LoVo (cell line): ENCODE measurements at regions not wholly inside any gene's neighbourhood (a gene's known extent, or its start where the extent isn't known, plus 50 kb on each side); places are given as distances from the start of the nearest gene placed in this dataset.
"Not testable (repeated sequence)": the region's sequence is repeated elsewhere in the genome, so short reads cannot be mapped to it uniquely, and the experiment has no call there.

Experiments
- DNase-seq: peaks from one replicate; pipeline ENCODE4 v3.0.0-alpha.2; 2016; ENCODE audit warnings: low spot score

DNA sequence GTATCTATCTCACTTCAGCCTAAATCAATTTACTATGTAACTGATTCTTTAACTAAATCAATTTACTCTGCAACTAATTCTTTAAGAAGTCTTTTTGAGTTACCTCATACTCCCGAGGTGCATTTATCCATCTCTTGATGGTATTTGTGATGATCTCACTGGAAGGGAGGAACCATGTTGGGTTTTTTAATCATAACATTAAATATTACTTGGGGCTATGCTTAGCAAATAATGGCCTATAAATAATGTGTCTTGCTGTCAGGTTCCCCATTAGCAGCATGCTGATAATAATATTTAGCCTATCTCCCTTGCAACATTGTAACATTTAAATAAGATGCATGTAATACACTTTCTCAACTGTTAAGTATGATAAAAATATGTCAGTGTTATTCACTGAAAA is 411.3 kb downstream of the SLITRK1 start:
- DNase-seq: no peak

DNA sequence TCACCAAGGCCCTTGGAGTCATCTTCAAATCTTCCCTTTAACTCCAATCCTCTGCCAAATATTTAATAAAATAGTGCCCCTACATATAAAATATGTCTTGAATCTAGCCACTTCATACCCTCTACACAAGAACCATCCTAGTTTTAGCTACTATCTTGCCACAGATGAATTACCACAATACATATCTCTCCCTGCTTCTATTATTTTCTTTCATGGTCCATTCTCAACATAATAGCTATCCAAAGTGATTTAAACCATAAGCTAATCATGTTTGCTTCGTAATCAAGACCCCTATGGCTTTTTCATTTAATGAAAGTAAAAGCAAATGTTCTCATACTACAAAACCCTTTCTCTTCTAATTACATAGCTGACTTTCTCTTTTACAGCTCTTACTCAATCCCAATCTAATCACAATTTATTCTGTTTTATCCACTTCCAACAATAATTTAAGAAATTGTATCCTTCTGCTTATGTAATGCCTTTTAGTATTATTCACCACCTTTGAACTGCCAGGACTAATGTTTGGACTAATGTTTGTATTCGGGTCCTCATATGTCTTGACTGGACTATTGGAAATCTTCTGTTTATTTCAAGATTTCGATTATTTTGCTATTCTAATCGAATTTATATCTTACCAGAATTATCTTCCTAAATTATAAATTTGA is 412.0 kb downstream of the SLITRK1 start:
- no peak for DNase-seq

DNA sequence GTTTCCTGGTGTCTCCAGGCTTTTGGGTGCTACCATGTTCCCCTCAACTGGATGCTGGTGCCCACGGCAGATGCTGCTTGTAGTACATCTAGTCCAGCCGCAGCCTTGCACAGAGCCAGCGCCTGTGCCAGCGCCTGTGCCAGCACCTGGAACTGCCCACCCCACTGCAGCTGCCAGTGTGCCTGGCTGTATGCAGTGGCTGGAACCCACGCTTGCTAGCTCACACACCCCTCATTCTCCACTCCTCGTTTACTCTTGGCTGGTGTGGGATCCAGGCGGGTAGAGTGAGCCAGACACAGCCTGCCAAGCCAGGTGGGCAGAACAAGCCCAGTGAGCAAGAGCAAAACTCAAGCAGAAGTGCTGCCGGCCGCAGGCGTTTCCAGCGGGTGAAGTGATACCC is 428.6 kb downstream of the SLITRK1 start:
- no peak for DNase-seq

DNA sequence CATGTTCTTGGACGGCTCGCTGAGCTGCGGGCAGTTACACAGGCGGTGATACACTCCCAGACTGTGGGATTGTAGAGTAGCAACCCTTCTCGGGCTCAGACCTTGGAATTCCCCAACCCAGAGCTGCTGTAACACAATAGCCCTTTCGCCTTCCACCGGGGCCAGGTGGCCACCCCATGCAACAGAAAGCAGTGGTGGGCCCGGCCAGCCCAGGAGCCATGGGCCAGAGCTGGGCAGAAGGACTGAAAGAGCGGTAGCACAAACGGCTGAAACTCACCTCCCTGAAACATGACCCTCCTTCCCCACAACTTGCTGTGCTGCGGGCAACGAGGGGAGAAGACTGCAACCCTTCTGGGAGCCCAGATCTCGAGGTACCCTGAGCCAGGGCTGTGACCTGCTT is 429.0 kb downstream of the SLITRK1 start:
- DNase-seq: no peak

DNA sequence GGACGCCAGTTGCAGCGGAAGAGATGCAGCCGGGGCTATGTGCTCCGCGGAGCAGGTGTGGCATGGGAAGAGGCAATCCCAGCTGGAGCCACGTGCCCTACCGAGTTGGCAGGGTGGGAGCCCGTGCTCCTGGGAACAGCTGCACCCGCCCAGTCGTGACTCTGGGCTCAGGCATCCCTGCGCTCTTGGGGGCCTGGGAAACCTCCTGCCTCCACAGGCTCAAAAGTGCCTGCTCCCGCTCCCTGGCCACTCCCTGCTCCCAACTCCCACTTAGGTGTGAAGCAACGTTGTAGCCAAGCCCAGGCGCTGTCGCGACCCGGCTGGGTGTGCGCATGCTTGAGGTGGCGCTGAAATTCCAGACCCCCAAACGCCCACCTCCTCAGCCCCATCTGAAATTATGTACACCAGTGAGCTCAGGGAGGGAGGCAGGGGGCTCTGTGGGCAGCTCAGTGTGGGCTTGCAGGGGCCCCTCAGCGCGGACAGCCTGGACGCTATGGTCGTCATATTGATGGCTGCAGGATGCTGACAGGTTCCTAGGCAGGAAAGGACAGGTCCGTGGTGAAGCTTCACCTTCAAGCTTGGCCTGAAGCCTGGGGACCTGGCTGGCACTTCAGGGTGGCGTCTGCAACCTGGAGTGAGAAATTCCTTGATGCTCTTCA is 429.9 kb downstream of the SLITRK1 start:
- no peak for DNase-seq

DNA sequence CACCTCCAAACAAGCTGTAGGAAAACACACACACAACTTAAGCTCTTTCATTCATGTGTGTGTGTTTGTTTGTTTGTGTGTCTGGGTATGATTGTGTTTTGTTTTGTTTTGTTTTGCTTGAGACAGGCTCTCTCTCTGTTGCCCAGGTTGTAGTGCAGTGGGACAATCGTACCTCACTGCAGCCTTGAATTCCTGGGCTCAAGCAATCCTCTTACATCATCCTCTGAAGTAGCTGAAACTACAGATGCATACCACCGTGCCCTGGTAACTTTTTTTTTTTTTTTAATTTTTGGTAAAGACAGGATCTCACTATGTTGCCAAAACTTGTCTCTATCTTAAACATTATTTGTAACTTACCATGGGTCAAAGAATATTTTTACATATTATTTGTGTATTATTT is 431.7 kb downstream of the SLITRK1 start:
- no peak for DNase-seq

DNA sequence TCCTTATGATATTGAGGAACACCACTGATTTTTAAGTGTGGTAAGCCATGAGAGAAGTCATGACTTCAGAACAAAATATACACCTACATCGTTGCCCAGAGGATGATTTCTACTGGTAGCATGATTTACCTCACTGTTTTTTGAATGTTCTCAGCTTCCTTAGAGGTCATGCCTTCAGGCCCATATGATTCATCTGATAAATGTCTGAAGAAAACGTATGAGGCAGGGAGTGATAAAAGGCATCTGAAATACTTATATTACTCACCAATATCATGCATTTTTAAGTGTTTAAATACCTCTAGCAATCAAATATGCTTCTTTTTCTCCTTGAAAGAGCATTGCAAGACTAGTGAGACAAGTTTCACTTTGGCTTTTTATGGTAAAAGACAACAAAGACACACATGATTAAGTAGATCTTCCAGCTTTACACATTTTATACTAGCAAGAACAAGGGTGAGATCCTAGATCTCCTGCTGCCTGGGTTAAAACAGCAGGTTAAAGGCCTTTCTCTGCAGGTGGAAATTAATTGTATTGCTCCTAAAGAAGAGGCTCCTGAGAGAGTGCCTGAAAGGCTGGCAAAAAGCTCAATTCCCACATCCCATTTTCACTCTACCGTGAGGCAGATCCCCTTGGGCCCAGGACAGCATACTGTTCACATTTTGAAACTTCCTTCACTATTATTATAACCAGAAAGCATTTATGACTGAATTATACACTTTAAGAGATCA is 432.4 kb downstream of the SLITRK1 start:
- DNase-seq: no peak

DNA sequence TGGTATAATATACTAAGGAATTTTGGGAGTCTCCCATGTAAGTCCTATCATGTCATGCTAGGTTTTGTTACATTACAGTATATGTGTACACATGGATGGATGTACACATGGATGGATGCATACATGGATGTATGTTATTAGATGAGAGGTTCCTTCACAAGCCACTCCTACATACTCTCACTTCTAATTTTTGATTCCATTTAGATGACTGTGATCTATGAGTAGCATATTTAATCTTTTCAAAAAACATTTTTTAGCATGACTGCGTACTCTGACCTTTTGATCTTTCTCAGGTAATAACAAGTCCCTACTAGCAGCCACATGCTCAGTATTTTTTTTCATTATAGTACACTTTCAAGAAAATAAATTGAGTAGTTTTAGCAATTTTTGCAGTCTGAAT is 441.8 kb downstream of the SLITRK1 start:
- no peak for DNase-seq

DNA sequence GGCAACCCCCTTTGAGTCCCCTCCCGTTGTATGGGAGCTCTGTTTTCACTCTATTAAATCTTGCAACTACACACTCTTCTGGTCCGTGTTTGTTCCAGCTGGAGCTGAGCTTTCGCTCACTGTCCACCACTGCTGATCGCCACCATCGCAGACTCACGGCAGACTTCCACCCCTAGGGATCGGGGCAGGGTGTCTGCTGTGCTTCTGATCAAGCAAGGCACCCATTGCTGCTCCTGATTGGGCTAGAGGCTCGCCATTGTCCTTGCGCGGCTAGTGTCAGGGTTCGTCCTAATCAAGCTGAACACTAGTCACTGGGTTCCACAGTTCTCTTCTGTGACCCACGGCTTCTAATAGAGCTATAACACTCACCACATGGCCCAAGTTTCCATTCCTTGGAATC is 442.8 kb downstream of the SLITRK1 start:
- not testable (repeated sequence) for DNase-seq

DNA sequence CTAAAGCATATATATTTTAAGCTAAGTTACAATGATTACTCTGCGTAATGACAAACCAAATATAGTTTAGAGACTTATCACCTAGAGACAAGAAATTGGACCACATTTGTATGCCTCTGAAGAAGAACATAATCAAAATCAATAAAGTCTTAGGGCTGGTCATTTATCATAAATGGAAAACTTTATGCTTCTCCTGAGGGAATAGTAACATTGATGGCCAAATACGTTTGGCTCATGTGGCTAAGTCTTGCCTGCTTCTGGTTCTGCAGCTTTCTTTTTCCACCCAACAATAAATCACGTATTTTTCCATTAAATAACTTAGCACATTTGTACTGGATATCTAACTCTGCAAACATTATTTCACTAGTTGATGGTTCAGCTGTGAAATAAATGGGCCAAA is 458.4 kb downstream of the SLITRK1 start:
- DNase-seq: no peak

DNA sequence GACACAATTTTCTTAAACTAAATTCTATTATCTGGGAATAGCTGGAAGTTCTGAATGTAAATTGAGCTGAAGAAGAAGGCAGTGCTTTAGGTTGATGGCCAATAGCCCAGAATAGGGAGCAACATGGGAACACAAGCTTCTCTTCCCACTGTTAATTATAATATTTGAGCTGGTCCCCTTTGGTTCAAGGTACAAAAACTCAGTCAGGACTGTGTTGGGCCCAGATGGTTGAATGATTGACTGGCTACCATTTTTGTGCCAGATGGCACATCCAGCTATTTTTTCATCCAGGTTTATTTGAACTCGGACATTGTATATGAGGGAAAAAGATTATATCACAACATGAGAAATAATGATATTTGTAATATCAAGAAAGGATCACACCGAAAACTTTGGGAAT is 458.9 kb downstream of the SLITRK1 start:
- DNase-seq: no peak

DNA sequence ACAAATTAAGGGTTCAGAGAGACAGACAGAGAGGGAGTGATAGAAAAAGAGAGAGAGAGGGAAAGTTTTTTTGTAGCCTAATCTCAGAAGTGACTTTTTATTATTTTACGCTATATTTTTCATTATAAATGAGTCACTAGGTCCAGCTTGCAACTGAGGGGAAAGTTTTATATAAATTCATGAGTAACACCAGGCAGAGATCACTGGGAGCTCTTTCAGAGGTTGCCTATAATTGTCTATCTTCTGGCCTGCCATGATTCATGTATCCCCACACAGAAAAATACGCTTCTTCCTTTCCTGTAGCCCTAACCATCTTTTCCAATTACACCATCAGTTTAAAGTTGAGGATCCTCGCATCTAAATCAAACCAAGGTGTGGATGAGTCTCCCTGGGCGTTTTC is 467.9 kb downstream of the SLITRK1 start:
- no peak for DNase-seq

DNA sequence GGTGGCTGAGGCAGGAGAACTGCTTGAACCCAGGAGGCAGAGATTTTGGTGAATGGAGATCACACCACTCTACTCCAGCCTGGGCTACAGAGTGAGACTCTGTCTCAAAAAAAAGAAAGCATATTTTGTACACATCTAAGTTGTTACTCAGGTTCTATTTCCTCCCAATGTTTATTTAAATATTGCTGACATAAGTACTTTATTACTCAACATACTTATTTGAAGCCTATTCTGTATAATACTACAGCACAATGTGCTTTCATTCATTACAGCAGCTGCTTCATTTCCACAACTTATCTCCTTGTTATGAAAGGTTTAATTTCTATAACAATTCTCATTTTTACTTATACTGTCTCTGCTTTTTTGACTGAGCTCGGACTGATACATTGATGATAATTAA is 495.7 kb downstream of the SLITRK1 start:
- no peak for DNase-seq

DNA sequence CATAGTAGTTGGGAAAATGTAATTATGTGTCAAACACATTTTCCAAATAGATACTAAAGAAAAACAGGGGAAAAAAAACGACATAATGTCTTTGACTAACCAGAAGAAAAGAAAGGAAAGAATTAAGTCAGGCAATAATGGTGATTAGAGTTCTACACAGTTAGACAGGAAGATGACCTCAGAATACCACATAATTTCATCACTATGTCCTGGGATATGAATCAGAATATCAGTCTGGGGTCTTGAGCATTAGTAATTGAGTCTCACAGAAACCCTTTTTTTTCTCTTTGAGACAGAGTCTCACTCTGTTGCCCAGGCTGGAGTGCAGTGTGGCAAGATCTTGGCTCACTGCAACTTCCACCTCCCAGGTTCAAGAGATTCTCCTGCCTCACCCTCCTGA is 503.4 kb downstream of the SLITRK1 start:
- no peak for DNase-seq

DNA sequence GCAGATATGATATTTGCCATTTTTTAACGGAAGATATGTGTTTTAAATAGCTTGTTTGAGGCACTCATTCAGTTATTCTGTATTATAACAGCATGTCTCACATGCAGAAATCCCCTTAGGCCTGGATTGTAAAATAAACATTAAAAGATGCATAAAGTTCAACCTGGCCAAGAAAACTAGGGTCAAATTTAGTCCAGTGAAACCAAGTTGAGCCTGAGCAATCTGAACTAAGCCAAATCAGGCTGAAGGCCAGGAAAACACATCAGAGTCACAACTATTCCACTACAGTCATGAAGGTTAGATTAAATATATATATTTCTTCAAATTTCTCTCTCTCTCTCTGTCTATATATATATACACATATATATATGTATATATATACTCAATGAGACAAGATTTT is 504.8 kb downstream of the SLITRK1 start:
- DNase-seq: no peak

DNA sequence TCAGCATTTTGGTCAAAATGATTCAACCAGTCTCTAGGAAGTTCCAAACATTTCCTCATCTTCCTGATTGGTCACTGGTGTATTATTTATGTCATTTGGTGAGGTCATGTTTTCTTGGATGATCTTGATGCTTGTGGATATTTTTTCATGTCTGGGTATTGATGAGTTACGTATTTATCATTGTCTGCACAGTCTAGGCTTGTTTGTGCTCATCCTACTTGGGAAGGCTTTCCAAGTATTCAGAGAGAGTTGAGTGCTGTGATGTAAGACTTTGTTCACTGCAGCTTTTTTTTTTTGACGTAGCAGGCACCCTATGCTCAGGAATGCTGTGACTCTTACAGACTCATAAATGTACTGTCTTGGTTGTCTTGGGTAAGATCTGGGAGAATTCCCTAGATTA is 509.5 kb downstream of the SLITRK1 start:
- no peak for DNase-seq

DNA sequence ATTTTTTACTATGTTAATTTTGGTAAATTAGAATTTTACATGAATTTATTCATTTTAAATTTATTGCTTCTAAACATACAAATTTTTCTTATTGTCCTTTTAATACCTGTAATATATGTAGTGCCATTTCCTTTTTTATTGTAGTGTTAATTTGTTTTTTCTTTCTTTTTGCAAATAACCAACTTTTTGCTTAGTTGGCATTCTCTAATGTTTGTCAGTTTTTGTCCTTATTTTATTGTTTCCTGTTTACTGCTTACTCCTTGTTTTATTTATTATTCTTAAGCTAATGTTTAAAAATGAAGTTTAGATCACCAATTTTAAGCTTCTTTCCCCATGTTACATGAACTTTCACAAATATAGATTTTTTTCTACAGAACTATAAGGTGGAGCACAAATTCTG is 516.6 kb downstream of the SLITRK1 start:
- no peak for DNase-seq

DNA sequence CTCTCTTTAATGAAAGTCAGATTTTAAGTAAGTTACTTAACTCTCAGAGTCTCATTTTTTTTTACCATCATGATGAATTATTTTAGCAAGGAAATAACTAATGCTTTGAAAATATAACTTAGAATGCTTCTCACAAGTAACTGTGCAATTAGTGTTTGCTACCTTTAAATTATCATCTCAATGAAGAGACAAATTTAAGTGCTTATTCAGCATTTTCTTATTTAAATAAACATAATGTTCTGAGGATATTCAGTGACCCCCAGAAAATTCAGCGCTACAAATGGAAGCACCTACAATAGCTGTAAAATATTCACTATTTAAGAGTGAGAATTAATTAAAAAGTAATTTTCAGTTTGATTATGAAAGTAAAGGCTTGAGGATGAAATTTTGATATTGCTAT is 527.2 kb downstream of the SLITRK1 start:
- DNase-seq: no peak

DNA sequence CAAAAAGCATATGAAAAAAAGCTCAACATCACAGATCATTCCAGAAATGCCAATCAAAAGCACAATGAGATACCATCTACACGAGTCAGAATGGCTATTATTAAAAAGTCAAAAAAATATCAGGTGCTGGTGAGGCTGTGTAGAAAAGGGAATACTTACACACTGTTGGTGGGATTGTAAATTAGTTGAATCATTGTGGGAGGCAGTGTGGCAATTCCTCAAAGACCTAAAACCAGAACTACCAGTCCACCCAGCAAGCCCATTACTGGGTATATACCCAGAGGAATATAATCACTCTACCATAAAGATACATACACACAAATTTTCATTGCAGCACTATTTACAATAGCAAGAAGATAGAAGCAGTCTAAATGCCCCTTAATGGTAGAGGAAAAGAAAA is 529.9 kb downstream of the SLITRK1 start:
- DNase-seq: no peak

DNA sequence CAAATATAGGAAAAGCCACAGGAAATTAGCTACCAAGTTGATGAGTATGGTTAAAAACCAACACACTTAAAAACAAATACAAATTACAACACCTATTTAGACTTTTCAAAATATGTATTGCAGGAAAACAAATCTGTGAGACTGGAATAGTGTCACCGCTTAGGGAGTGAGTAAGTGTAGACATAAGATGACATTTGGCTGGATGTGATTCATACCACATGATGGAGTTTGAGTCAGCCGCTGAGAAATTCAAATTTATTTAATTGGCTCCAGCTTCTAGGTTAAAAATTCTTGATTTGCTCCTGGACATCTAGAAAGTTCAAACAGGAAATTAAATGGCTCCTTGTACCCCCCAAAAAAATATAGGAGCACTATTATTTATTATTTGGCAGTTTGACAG is 531.7 kb downstream of the SLITRK1 start:
- DNase-seq: no peak

DNA sequence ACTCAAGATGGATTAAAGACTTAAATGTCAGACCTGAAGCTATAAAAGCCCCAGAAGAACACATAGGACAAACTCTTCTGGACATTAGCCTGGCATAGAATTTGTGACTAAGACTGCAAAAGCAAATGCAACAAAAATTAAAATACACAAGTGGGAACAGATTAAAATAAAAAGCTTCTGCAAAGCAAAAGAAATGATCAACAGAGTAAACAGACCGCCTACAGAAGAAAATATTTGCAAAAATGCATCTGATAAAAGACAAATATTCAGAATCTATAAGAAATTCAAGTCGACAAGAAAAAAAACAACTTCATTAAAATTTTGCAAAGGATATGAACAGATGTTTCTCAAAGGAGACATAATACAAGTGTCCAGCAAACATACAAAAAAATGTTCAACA is 537.8 kb downstream of the SLITRK1 start:
- DNase-seq: no peak

DNA sequence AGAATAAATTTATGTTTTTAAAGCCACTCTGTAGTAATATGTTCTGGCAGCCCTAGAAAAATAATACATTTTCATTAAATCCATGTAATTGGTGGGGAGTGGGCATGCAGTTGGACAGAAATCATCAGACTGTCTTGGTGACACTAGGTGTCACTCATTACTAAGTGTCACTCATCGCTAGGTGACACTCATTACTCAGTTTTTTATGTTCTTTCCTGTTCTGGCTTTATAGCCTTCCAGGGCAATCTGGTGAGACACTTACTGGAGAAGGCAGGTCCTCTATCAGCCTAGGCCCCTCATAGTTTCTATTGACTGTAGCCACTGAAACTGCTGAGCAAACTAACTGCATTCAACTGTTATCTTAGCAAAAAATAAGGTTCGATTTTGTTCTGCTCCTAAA is 542.1 kb downstream of the SLITRK1 start:
- DNase-seq: no peak

DNA sequence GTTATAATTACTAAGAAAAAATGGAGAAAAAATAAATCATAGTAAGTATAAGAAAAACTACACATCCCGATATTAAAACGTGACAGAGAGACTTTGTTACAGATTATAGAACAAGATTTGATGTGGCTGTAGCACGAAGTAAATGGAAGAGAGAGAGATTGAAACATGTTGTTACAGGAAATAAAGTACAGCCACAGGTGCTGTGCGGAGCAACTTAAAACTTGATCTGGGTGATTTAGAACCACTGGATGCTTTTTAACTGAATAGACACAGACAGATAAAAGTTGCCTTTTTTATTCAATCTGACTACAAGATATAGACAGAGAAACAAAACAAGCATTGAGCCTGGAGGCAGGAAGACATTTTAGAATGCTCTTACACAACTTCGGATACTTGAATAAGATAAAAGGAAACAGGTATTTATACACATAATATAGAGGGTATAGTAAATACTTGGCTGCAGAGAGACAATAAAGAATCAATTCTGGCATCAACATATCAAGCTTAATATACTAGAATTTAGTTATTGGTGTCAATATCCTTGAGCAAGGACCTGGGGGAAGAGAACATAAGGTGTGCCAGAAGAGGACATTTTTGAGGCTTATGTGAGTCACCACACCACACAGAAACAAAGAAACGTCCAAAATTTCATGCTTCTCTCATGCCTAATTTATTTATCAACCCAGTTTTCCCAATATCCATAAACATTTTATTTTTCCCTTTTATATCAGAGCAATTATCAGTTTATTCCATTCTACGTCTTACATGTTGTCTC is 548.5 kb downstream of the SLITRK1 start:
- no peak for DNase-seq
